ENCODE measurements at regions not wholly inside any gene's neighbourhood (a gene's known extent, or its start where the extent isn't known, plus 50 kb on each side); places are given as distances from the start of the nearest gene placed in this dataset.

DNA sequence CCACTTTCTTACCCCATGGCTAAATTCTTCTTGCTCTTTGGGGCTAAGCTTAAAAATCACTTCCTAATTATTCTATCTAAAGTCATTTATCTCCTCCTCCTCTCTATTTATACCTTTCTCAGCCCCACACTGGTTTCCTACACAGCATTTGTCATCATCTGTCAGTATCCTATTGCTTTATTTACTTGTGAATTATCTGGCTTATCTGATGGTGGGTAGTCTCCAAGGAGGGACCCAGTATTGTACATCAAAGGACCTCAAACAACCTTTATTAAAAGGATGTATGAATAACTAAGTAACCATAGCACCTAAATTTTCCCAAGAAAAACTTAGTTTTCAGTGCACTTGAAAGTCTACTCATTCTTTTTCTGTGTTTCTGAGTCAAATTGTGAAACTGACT is 332.7 kb upstream of the SNX7 start:
- Histone ChIP-seq H3K27me3 (no peaks in the 10 kb centered on the region), H3K36me3 (no peaks in the 10 kb centered on the region), H3K4me1 (no peaks in the 10 kb centered on the region), H3K4me3 (no peak overlapping the region), H3K9me3 (no peaks in the 10 kb centered on the region), H3K27ac (no peak overlapping the region)
- DNase-seq (ENCODE audit: low spot score in 2 of 2), result no peak
- TF ChIP-seq CTCF (IDR thresholded peaks at IDR 0.05) (no peak), POLR2AphosphoS5 (IDR thresholded peaks at IDR 0.05) (no peak), POLR2A (IDR thresholded peaks at IDR 0.05) (no peak)
- intact Hi-C loops (cut with DNase I; ENCODE audit: low total_unique reads), result no loop called here

GRCh38 chr1:98327220-98327861 is 334.2 kb upstream of the SNX7 start:
- DNase-seq (ENCODE audit: low spot score in 2 of 2), result no peak
- no peak for TF ChIP-seq CTCF (IDR thresholded peaks at IDR 0.05)
- no peak for TF ChIP-seq POLR2AphosphoS5 (IDR thresholded peaks at IDR 0.05)
- no peak for TF ChIP-seq POLR2A (IDR thresholded peaks at IDR 0.05)
- intact Hi-C loops (cut with DNase I; ENCODE audit: low total_unique reads), result no loop called here
- no peaks in the 10 kb centered on the region for H3K4me1 ChIP-seq
- no peaks in the 10 kb centered on the region for H3K9me3 ChIP-seq
- H3K36me3 ChIP-seq, result no peaks in the 10 kb centered on the region
- no peak overlapping the region for H3K4me3 ChIP-seq
- H3K27ac ChIP-seq, result no peak overlapping the region
- H3K27me3 ChIP-seq, result no peaks in the 10 kb centered on the region

DNA sequence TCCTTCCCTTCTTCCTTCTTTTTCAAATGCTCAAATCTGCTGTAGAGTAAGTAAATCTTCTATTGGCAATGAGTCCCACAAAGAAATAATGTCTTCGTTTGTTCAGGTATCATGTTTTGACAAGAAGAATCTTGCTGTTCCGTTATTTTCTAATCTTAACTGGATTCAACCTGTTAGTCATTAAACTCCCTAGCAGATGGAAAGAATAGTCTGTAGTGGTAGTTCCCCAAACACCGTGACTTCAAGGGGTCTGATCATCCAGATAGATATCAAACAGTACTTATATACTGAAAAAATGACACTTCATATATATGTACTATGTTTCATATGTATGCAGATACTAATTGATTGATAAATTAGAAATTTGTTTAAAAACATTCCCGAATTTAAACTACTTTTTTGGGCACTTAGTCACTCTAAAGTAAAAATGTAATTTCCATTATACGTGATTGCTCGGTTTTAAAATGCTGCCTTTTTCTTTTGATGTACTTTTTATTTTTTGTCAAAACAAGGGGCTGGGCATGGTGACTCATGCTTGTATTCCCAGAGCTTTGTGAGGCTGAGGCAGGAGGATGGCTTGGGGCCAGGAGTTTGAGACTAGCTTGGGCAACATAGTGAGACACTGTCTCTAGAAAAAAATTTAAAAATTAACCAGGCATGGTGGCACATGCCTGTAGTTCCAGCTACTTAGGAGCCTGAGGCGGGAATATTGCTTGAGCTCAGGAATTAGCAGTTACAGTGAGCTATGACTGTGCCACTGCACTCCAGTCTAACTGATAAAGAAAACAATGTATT is 335.7 kb upstream of the SNX7 start:
- TF ChIP-seq POLR2AphosphoS5 (IDR thresholded peaks at IDR 0.05) (no peak), CTCF (IDR thresholded peaks at IDR 0.05) (no peak), POLR2A (IDR thresholded peaks at IDR 0.05) (no peak)
- H3K27ac ChIP-seq, result no peak overlapping the region
- H3K4me3 ChIP-seq, result no peak overlapping the region
- H3K9me3 ChIP-seq, result no peaks in the 10 kb centered on the region
- peak in 1 of 2 donors; percentile 34 for DNase-seq (ENCODE audit: low spot score in 2 of 2)
- H3K27me3 ChIP-seq, result no peaks in the 10 kb centered on the region
- H3K4me1 ChIP-seq, result no peaks in the 10 kb centered on the region
- H3K36me3 ChIP-seq, result no peaks in the 10 kb centered on the region
- intact Hi-C loops (cut with DNase I; ENCODE audit: low total_unique reads), result no loop called here

- H3K4me1 ChIP-seq, result no peaks in the 10 kb centered on the region
- intact Hi-C loops (cut with DNase I; ENCODE audit: low total_unique reads), result no loop called here
- H3K27ac ChIP-seq, result no peak overlapping the region
- TF ChIP-seq CTCF (IDR thresholded peaks at IDR 0.05) (no peak), POLR2A (IDR thresholded peaks at IDR 0.05) (no peak), POLR2AphosphoS5 (IDR thresholded peaks at IDR 0.05) (no peak)
- no peaks in the 10 kb centered on the region for H3K27me3 ChIP-seq
- H3K9me3 ChIP-seq, result no peaks in the 10 kb centered on the region
- H3K4me3 ChIP-seq, result no peak overlapping the region
- H3K36me3 ChIP-seq, result no peaks in the 10 kb centered on the region
- DNase-seq (ENCODE audit: low spot score in 2 of 2), result no peak
These were observed 337.6 kb upstream of the SNX7 start for GRCh38 chr1:98323906-98324358.

DNA sequence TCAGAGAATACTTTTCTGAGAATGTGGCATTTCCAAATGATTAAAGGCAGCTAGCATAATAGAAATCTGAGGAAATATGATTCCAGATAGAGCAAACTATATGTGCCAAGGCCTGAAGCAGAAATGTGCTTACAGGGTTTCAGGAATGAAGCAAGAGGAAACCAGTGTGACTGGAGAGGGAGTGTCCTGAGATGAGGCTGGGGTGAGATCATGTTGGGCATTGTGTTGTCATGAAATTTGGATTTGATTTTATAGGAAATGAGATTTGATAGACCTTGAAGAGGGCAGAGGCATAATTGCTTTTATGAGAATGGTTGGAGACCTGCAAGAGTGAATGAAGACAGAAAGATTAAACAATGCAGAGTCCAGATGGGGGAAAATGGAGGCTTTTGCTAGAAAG is 338.1 kb upstream of the SNX7 start:
- H3K4me1 ChIP-seq, result no peaks in the 10 kb centered on the region
- H3K36me3 ChIP-seq, result no peaks in the 10 kb centered on the region
- no peak for DNase-seq (ENCODE audit: low spot score in 2 of 2)
- intact Hi-C loops (cut with DNase I; ENCODE audit: low total_unique reads), result no loop called here
- no peaks in the 10 kb centered on the region for H3K9me3 ChIP-seq
- H3K4me3 ChIP-seq, result no peak overlapping the region
- no peaks in the 10 kb centered on the region for H3K27me3 ChIP-seq
- no peak overlapping the region for H3K27ac ChIP-seq
- TF ChIP-seq POLR2A (IDR thresholded peaks at IDR 0.05), result no peak
- no peak for TF ChIP-seq POLR2AphosphoS5 (IDR thresholded peaks at IDR 0.05)
- no peak for TF ChIP-seq CTCF (IDR thresholded peaks at IDR 0.05)
